ENCODE measurements at regions not wholly inside any gene's neighbourhood (a gene's known extent, or its start where the extent isn't known, plus 50 kb on each side); places are given as distances from the start of the nearest gene placed in this dataset.

- TF ChIP-seq CTCF (IDR thresholded peaks at IDR 0.05): no peak
- TF ChIP-seq EP300 (IDR thresholded peaks at IDR 0.05): no peak
- no peak for TF ChIP-seq POLR2A (IDR thresholded peaks at IDR 0.05; ENCODE audit: low read depth)
- no peak for TF ChIP-seq POLR2AphosphoS5 (IDR thresholded peaks at IDR 0.05)
Observed at GRCh38 chr9:88826181-88826580, 165.1 kb upstream of the S1PR3 start.
